ENCODE measurements at regions not wholly inside any gene's neighbourhood (a gene's known extent, or its start where the extent isn't known, plus 50 kb on each side); places are given as distances from the start of the nearest gene placed in this dataset.

- no peaks in the 10 kb centered on the region for H3K4me1 ChIP-seq (ENCODE audit: insufficient read depth)
- Mint-ChIP-seq H3K4me1 (peaks cover 3% of the 10 kb centered on the region; the same call in 2 of the 3 replicates), H3K36me3 (ENCODE audit: low read depth) (no peaks in the 10 kb centered on the region), H3K4me3 (no peak overlapping the region), H3K27ac (no peak overlapping the region), H3K27me3 (ENCODE audit: insufficient read depth, low read depth, poor library complexity) (no peaks in the 10 kb centered on the region), H3K9me3 (no peaks in the 10 kb centered on the region)
- no peaks in the 10 kb centered on the region for H3F3A ChIP-seq (replicated peaks; ENCODE audit: low read depth)
- H4K20me1 ChIP-seq (replicated peaks; ENCODE audit: insufficient read depth) = no peaks in the 10 kb centered on the region
- H3K4me2 ChIP-seq = no peak overlapping the region
- H3K9me2 ChIP-seq (ENCODE audit: insufficient read depth) = peaks cover 5% of the 10 kb centered on the region
- H3K36me3 ChIP-seq (ENCODE audit: insufficient read depth) = no peaks in the 10 kb centered on the region
- no peak for ATAC-seq
- H3K27ac ChIP-seq (ENCODE audit: low read depth) = no peak overlapping the region
- H3K79me2 ChIP-seq (replicated peaks; ENCODE audit: insufficient read depth) = no peaks in the 10 kb centered on the region
- TF ChIP-seq ZNF114 (CRISPR knock-in tag; IDR thresholded peaks at IDR 0.05) = no peak
- no peak for TF ChIP-seq STAT1 (IDR thresholded peaks at IDR 0.05; ENCODE audit: unreplicated experiment)
- no peak for TF ChIP-seq POLR2AphosphoS5 (IDR thresholded peaks at IDR 0.05; ENCODE audit: low read depth)
- TF ChIP-seq CREB1 (CRISPR knock-in tag; IDR thresholded peaks at IDR 0.05; ENCODE audit: low read depth) = no peak
- TF ChIP-seq NANOG (IDR thresholded peaks at IDR 0.05; ENCODE audit: borderline replicate concordance) = no peak
- no peak for TF ChIP-seq REST (IDR thresholded peaks at IDR 0.05; ENCODE audit: unreplicated experiment)
- no peak for TF ChIP-seq ETS1 (IDR thresholded peaks at IDR 0.05)
- no peak for TF ChIP-seq EZH2phosphoT487 (IDR thresholded peaks at IDR 0.05; ENCODE audit: unreplicated experiment)
- TF ChIP-seq EZH2 (IDR thresholded peaks at IDR 0.05; ENCODE audit: low read depth, unreplicated experiment) = no peak
- no peak for TF ChIP-seq JUNB (IDR thresholded peaks at IDR 0.05; ENCODE audit: unreplicated experiment)
- TF ChIP-seq CTCF (conservative IDR thresholded peaks at IDR 0.05; ENCODE audit: low read depth in 2 of 2) = no peak
- TF ChIP-seq ZNF462 (CRISPR knock-in tag; IDR thresholded peaks at IDR 0.05) = no peak
- H3K27me3 ChIP-seq (ENCODE audit: insufficient read depth) = no peaks in the 10 kb centered on the region
- no peak overlapping the region for H2AFZ ChIP-seq
- DNase-seq (ENCODE audit: low spot score) = no peak
- H3K4me3 ChIP-seq = no peak overlapping the region
Observed at GRCh38 chr2:226275215-226275614, 524.4 kb downstream of the IRS1 start.
